Activated CD4-positive, alpha-beta T cell treated with anti-CD3 and anti-CD28 coated beads for 36 hours (primary cell): ENCODE measurements at regions not wholly inside any gene's neighbourhood (a gene's known extent, or its start where the extent isn't known, plus 50 kb on each side); places are given as distances from the start of the nearest gene placed in this dataset.

Experiments
- ATAC-seq: fragments of 200-7000 bp; cut with Tn5 transposase; one replicate; pipeline ENCODE4 v1.10.0; 2021; ENCODE audit warnings: mild to moderate bottlenecking, moderate library complexity
- CTCF ChIA-PET: fragments of 350-600 bp; sonication (Branson Sonifier 250); formaldehyde crosslinking; loops from one replicate; lab custom pipeline; 2021; ENCODE audit warnings: antibody characterized with exemption; lab: Charles Lee
- POLR2A ChIA-PET: fragments of 350-600 bp; sonication (Branson Sonifier 250); formaldehyde crosslinking; loops from one replicate; lab custom pipeline; 2021; ENCODE audit warnings: antibody characterized with exemption, inconsistent platforms; lab: Charles Lee
- DNase-seq: peaks from one replicate; pipeline ENCODE4 v3.0.0-alpha.2; 2020
- H3K27ac Mint-ChIP-seq: one replicate; pipeline ENCODE4 v1.8.0; 2021; ENCODE audit warnings: mixed read lengths
- H3K27me3 Mint-ChIP-seq: one replicate; pipeline ENCODE4 v1.8.0; 2021; ENCODE audit warnings: mixed read lengths
- H3K36me3 Mint-ChIP-seq: one replicate; pipeline ENCODE4 v1.8.0; 2021; ENCODE audit warnings: low read depth, mixed read lengths
- H3K4me1 Mint-ChIP-seq: one replicate; pipeline ENCODE4 v1.8.0; 2021; ENCODE audit warnings: mixed read lengths
- H3K4me3 Mint-ChIP-seq: one replicate; pipeline ENCODE4 v1.8.0; 2021; ENCODE audit warnings: mild to moderate bottlenecking, moderate library complexity, mixed read lengths
- H3K9me3 Mint-ChIP-seq: one replicate; pipeline ENCODE4 v1.8.0; 2021; ENCODE audit warnings: low read depth, mixed read lengths
- intact Hi-C, 2 experiments: fragments of 100-400 bp; cut with DNase I in 1 of 2; cut with micrococcal nuclease in 1 of 2; formaldehyde crosslinking; loops; one replicate each; pipeline versions ENCODE4 v1.14.2 to v1.15.1; 2022 to 2024; cut with DNase I, micrococcal nuclease

- Mint-ChIP-seq H3K4me3 (no peak overlapping the region), H3K9me3 (no peaks in the 10 kb centered on the region), H3K36me3 (no peaks in the 10 kb centered on the region), H3K27me3 (no peaks in the 10 kb centered on the region), H3K27ac (no peak overlapping the region), H3K4me1 (no peaks in the 10 kb centered on the region)
- DNase-seq (no peak), ATAC-seq (no peak)
- intact Hi-C loops, result no loop called here
- CTCF ChIA-PET, result no interaction called here
- POLR2A ChIA-PET, result no interaction called here
These were observed 79.7 kb upstream of the SNRK start for GRCh38 chr3:43206632-43207031.

- CTCF ChIA-PET, result no interaction called here
- H3K4me1 Mint-ChIP-seq, result peaks cover 4% of the 10 kb centered on the region
These were observed 80.2 kb upstream of the SNRK start for GRCh38 chr3:43206105-43206504.

GRCh38 chr3:43203022-43203421 lies 83.3 kb upstream of the SNRK start:
- intact Hi-C loops, result no loop called here
- POLR2A ChIA-PET, result interaction anchor here (0.6 kb wide), 1 partner anchor 114 kb away, joined by 3 read pairs; no protein-coding TSS in a partner anchor
- no peaks in the 10 kb centered on the region for H3K9me3 Mint-ChIP-seq
- CTCF ChIA-PET, result interaction anchor here (1.0 to 1.2 kb wide), 2 partner anchors 11 to 34 kb away, joined by 3 read pairs; no protein-coding TSS in a partner anchor
- H3K4me3 Mint-ChIP-seq, result no peak overlapping the region
- no peaks in the 10 kb centered on the region for H3K27me3 Mint-ChIP-seq
- no peaks in the 10 kb centered on the region for H3K36me3 Mint-ChIP-seq
- peaks cover 19% of the 10 kb centered on the region for H3K4me1 Mint-ChIP-seq
- ATAC-seq, result no peak
- H3K27ac Mint-ChIP-seq, result no peak overlapping the region
- DNase-seq, result no peak

More at GRCh38 chr3:43206105-43206504, 80.2 kb upstream of the SNRK start:
- H3K9me3 Mint-ChIP-seq, result no peaks in the 10 kb centered on the region
- no peak for DNase-seq
- no peak for ATAC-seq
- H3K27me3 Mint-ChIP-seq, result no peaks in the 10 kb centered on the region
- no peak overlapping the region for H3K4me3 Mint-ChIP-seq
- no peaks in the 10 kb centered on the region for H3K36me3 Mint-ChIP-seq
- intact Hi-C loops, result no loop called here
- H3K27ac Mint-ChIP-seq, result no peak overlapping the region
- POLR2A ChIA-PET, result no interaction called here

- POLR2A ChIA-PET, result no interaction called here
- Mint-ChIP-seq H3K27me3 (no peaks in the 10 kb centered on the region), H3K27ac (no peak overlapping the region), H3K4me3 (no peak overlapping the region), H3K4me1 (peaks cover 31% of the 10 kb centered on the region), H3K36me3 (no peaks in the 10 kb centered on the region), H3K9me3 (no peaks in the 10 kb centered on the region)
- DNase-seq (no peak), ATAC-seq (no peak)
- intact Hi-C loops, result no loop called here
- CTCF ChIA-PET, result interaction anchor here (2.0 kb wide), 1 partner anchor 11 kb away, joined by 6 read pairs; no protein-coding TSS in a partner anchor
These were observed 84.8 kb upstream of the SNRK start for GRCh38 chr3:43201581-43201980.

- Mint-ChIP-seq H3K4me1 (peaks cover 49% of the 10 kb centered on the region), H3K4me3 (no peak overlapping the region), H3K36me3 (no peaks in the 10 kb centered on the region), H3K27ac (no peak overlapping the region), H3K27me3 (no peaks in the 10 kb centered on the region), H3K9me3 (no peaks in the 10 kb centered on the region)
- POLR2A ChIA-PET, result no interaction called here
- intact Hi-C loops, result no loop called here
- DNase-seq (no peak), ATAC-seq (peak; percentile 65)
- CTCF ChIA-PET, result interaction anchor here (0.7 to 2.0 kb wide), 2 partner anchors 13 to 176 kb away, joined by 3 to 6 read pairs; no protein-coding TSS in a partner anchor
These were observed 86.6 kb upstream of the SNRK start for GRCh38 chr3:43199645-43200306.

GRCh38 chr3:43198791-43199644 lies 87.3 kb upstream of the SNRK start:
- ATAC-seq, result no peak
- H3K4me1 Mint-ChIP-seq, result peaks cover 56% of the 10 kb centered on the region
- no peak overlapping the region for H3K4me3 Mint-ChIP-seq
- no peaks in the 10 kb centered on the region for H3K36me3 Mint-ChIP-seq
- H3K27me3 Mint-ChIP-seq, result no peaks in the 10 kb centered on the region
- no peak for DNase-seq
- intact Hi-C loops, result no loop called here
- no peaks in the 10 kb centered on the region for H3K9me3 Mint-ChIP-seq
- CTCF ChIA-PET, result interaction anchor here (0.7 kb wide), 1 partner anchor 179 kb away, joined by 4 read pairs; no protein-coding TSS in a partner anchor
- POLR2A ChIA-PET, result interaction anchor here (0.7 kb wide), 1 partner anchor 1415 kb away, joined by 3 read pairs; no protein-coding TSS in a partner anchor
- H3K27ac Mint-ChIP-seq, result peak overlapping the region; percentile 28

- intact Hi-C loops, result no loop called here
- Mint-ChIP-seq H3K4me3 (no peak overlapping the region), H3K9me3 (no peaks in the 10 kb centered on the region), H3K27me3 (no peaks in the 10 kb centered on the region), H3K27ac (no peak overlapping the region), H3K36me3 (no peaks in the 10 kb centered on the region), H3K4me1 (peaks cover 64% of the 10 kb centered on the region)
- DNase-seq (no peak), ATAC-seq (no peak)
- ChIA-PET POLR2A (no interaction called here), CTCF (interaction anchor here (0.5 to 0.7 kb wide), 2 partner anchors 135 to 180 kb away, joined by 4 read pairs; no protein-coding TSS in a partner anchor)
These were observed 88.0 kb upstream of the SNRK start for GRCh38 chr3:43198301-43198700.

- intact Hi-C loops, result no loop called here
- DNase-seq (no peak), ATAC-seq (no peak)
- no peak overlapping the region for H3K27ac Mint-ChIP-seq
- no peaks in the 10 kb centered on the region for H3K9me3 Mint-ChIP-seq
- H3K4me3 Mint-ChIP-seq, result no peak overlapping the region
- ChIA-PET POLR2A (no interaction called here), CTCF (no interaction called here)
- no peaks in the 10 kb centered on the region for H3K36me3 Mint-ChIP-seq
- peaks cover 75% of the 10 kb centered on the region for H3K4me1 Mint-ChIP-seq
- no peaks in the 10 kb centered on the region for H3K27me3 Mint-ChIP-seq
These were observed 89.2 kb upstream of the SNRK start for GRCh38 chr3:43197181-43197580.

GRCh38 chr3:43196721-43197120 lies 89.6 kb upstream of the SNRK start:
- intact Hi-C loops, result no loop called here

GRCh38 chr3:43195115-43195498 lies 89.2 kb upstream of the POMGNT2 start:
- CTCF ChIA-PET, result no interaction called here
- H3K9me3 Mint-ChIP-seq, result no peaks in the 10 kb centered on the region
- intact Hi-C loops, result no loop called here
- ATAC-seq (no peak), DNase-seq (no peak)
- H3K36me3 Mint-ChIP-seq, result no peaks in the 10 kb centered on the region
- H3K4me3 Mint-ChIP-seq, result no peak overlapping the region
- POLR2A ChIA-PET, result no interaction called here
- peaks cover 77% of the 10 kb centered on the region for H3K4me1 Mint-ChIP-seq
- peak overlapping the region; percentile 90 for H3K27ac Mint-ChIP-seq
- no peaks in the 10 kb centered on the region for H3K27me3 Mint-ChIP-seq

More at GRCh38 chr3:43196721-43197120, 89.6 kb upstream of the SNRK start:
- DNase-seq (no peak), ATAC-seq (no peak)
- H3K36me3 Mint-ChIP-seq, result no peaks in the 10 kb centered on the region
- peaks cover 79% of the 10 kb centered on the region for H3K4me1 Mint-ChIP-seq
- ChIA-PET CTCF (no interaction called here), POLR2A (no interaction called here)
- H3K27ac Mint-ChIP-seq, result no peak overlapping the region
- H3K9me3 Mint-ChIP-seq, result no peaks in the 10 kb centered on the region
- no peaks in the 10 kb centered on the region for H3K27me3 Mint-ChIP-seq
- H3K4me3 Mint-ChIP-seq, result no peak overlapping the region

- intact Hi-C loops, result no loop called here
- no peaks in the 10 kb centered on the region for H3K9me3 Mint-ChIP-seq
- no peaks in the 10 kb centered on the region for H3K27me3 Mint-ChIP-seq
- H3K36me3 Mint-ChIP-seq, result no peaks in the 10 kb centered on the region
- H3K27ac Mint-ChIP-seq, result peak overlapping the region; percentile 90
- H3K4me3 Mint-ChIP-seq, result peak overlapping the region; percentile 20
- DNase-seq (peak; percentile 52), ATAC-seq (peak; percentile 94)
- ChIA-PET POLR2A (no interaction called here), CTCF (interaction anchor here (0.6 kb wide), 1 partner anchor 684 kb away, joined by 3 read pairs; no protein-coding TSS in a partner anchor)
- peaks cover 77% of the 10 kb centered on the region for H3K4me1 Mint-ChIP-seq
These were observed 88.7 kb upstream of the POMGNT2 start for GRCh38 chr3:43194490-43195114.
